ENCODE measurements at regions not wholly inside any gene's neighbourhood (a gene's known extent, or its start where the extent isn't known, plus 50 kb on each side); places are given as distances from the start of the nearest gene placed in this dataset.

DNA sequence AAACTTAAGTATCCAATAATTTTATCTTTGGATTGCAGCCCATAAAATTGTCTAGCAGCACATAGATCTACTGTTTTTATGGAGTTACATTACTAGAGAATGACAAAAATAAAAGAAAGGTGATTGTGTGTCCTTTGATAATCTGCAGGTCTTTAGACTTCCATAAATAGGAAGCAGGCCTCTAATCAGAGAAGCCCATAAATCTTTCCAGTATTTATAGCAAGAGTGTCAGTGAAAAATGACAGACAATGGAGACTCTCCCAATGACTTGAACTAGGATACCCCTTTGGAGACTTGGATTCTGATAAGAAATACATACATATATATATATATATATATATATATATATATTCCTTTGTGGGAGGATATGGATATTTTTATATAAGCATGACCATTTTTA is 351.2 kb downstream of the PCDH17 start:
- no peak for ATAC-seq (replicated peaks in 1 of 4)
- no peak overlapping the region for H3K27ac ChIP-seq (ENCODE audit: low read length)
- H3K4me1 ChIP-seq (ENCODE audit: control insufficient read depth in 1 of 2, extremely low read depth in 1 of 2, insufficient read depth in 2 of 2, low read length in 2 of 2) = no peaks in the 10 kb centered on the region
- H3K4me3 Mint-ChIP-seq = no peak overlapping the region
- no peak for DNase-seq
- H3K4me1 Mint-ChIP-seq = no peaks in the 10 kb centered on the region
- ChIA-PET CTCF (no interaction called here), POLR2A (no interaction called here)
- H3K36me3 Mint-ChIP-seq = no peaks in the 10 kb centered on the region
- no peaks in the 10 kb centered on the region for H3K36me3 ChIP-seq (ENCODE audit: control insufficient read depth in 2 of 2, extremely low read depth in 1 of 2, insufficient read depth in 1 of 2, low read length in 1 of 2)
- H3K27ac Mint-ChIP-seq = no peak overlapping the region
- H3K4me3 ChIP-seq (ENCODE audit: control insufficient read depth in 1 of 2, extremely low read depth in 1 of 2, low read length in 1 of 2) = no peak overlapping the region
- peaks cover 16 to 44% (median 30%) of the 10 kb centered on the region in 3 donors for H3K9me3 Mint-ChIP-seq
- H3K27me3 ChIP-seq (replicated peaks in 1 of 2; ENCODE audit: control insufficient read depth in 2 of 2, extremely low read depth in 1 of 2, insufficient read depth in 2 of 2, low read length in 1 of 2) = no peaks in the 10 kb centered on the region
- H3K27me3 Mint-ChIP-seq = no peaks in the 10 kb centered on the region
- no peaks in the 10 kb centered on the region for H3K9me3 ChIP-seq

DNA sequence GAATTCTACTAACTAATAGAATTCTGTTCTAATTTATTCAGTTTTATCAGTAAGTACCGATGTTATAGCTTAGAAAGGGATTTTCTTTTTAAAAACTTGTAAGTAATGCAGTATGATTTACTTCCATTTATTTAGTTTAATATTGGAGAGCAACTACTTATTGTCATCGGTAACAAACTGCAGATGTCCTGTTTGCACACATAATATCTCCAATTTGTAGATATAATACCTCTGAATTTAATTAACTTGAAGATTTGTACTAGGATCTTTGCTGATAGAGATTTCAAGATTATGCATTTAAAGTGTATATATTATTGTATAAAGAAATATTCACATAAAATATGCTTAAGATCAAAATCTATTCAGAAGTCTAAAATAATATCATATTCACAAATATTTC is 356.7 kb downstream of the PCDH17 start:
- Histone ChIP-seq H3K36me3 (ENCODE audit: control insufficient read depth in 2 of 2, extremely low read depth in 1 of 2, insufficient read depth in 1 of 2, low read length in 1 of 2) (no peaks in the 10 kb centered on the region), H3K27me3 (replicated peaks in 1 of 2; ENCODE audit: control insufficient read depth in 2 of 2, extremely low read depth in 1 of 2, insufficient read depth in 2 of 2, low read length in 1 of 2) (no peaks in the 10 kb centered on the region), H3K4me1 (ENCODE audit: control insufficient read depth in 1 of 2, extremely low read depth in 1 of 2, insufficient read depth in 2 of 2, low read length in 2 of 2) (no peaks in the 10 kb centered on the region), H3K27ac (ENCODE audit: low read length) (no peak overlapping the region), H3K9me3 (no peaks in the 10 kb centered on the region), H3K4me3 (ENCODE audit: control insufficient read depth in 1 of 2, extremely low read depth in 1 of 2, low read length in 1 of 2) (no peak overlapping the region)
- WGBS (ENCODE audit: insufficient coverage) = no CpG with 5 or more reads among the region's 2 CpGs
- no peaks in the 10 kb centered on the region for H3K27me3 Mint-ChIP-seq
- CTCF ChIA-PET = no interaction called here
- ATAC-seq (replicated peaks in 1 of 4) (no peak), DNase-seq (no peak)
- H3K27ac Mint-ChIP-seq = no peak overlapping the region
- no peaks in the 10 kb centered on the region for H3K36me3 Mint-ChIP-seq
- POLR2A ChIA-PET = no interaction called here
- no peak overlapping the region for H3K4me3 Mint-ChIP-seq
- H3K4me1 Mint-ChIP-seq = no peaks in the 10 kb centered on the region
- peaks cover 13 to 40% (median 23%) of the 10 kb centered on the region in 3 donors for H3K9me3 Mint-ChIP-seq

DNA sequence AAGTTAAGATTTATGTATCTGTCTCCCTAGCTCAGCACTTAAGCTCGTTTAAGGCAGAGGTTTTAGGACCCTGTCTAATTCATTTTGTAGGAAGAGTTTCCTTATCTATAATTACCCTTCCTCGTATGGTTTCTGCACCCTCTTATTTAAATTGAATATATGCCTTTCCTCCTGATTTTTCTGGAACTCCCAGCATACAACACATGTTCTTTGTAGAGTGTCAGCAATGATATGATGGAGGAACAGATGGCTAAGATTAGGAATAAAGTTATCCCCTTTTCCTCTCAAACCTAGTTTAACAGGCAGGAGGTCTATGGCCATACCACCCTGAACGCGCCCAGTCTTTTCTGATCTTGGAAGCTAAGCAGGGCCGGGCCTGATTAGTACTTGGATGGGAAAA is 359.5 kb downstream of the PCDH17 start:
- H3K27ac Mint-ChIP-seq = no peak overlapping the region
- CTCF ChIA-PET = no interaction called here

DNA sequence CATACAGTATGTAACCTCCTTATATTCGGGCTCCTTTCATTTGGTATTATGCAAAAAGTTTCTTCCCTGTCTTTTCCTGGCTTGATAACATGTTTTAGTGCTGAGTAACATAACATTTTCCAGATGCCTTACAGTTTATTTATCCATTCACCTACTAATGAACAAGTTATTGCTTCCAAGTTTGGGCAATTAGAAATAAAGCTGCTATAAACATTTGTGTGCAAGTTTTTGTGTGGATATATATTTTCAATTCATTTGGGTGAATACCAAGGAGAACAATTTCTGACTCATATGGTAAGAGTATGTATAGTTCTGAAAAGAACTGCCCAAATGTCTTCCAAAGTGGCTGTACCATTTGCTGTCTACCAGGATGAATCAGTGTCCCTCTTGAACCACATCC is 360.9 kb downstream of the PCDH17 start:
- H3K9me3 ChIP-seq = no peaks in the 10 kb centered on the region
- H3K4me3 ChIP-seq (ENCODE audit: control insufficient read depth in 1 of 2, extremely low read depth in 1 of 2, low read length in 1 of 2) = no peak overlapping the region
- Mint-ChIP-seq H3K9me3 (peaks cover 0 to 33% (median 7%) of the 10 kb centered on the region in 3 donors), H3K4me3 (no peak overlapping the region), H3K4me1 (no peaks in the 10 kb centered on the region), H3K27ac (no peak overlapping the region), H3K27me3 (no peaks in the 10 kb centered on the region), H3K36me3 (no peaks in the 10 kb centered on the region)
- no CpG with 5 or more reads among the region's 1 CpG for WGBS (ENCODE audit: insufficient coverage)
- no peaks in the 10 kb centered on the region for H3K27me3 ChIP-seq (replicated peaks in 1 of 2; ENCODE audit: control insufficient read depth in 2 of 2, extremely low read depth in 1 of 2, insufficient read depth in 2 of 2, low read length in 1 of 2)
- ChIA-PET POLR2A (no interaction called here), CTCF (no interaction called here)
- ATAC-seq (replicated peaks in 1 of 4) = no peak
- DNase-seq = no peak
- H3K27ac ChIP-seq (ENCODE audit: low read length) = no peak overlapping the region
- no peaks in the 10 kb centered on the region for H3K4me1 ChIP-seq (ENCODE audit: control insufficient read depth in 1 of 2, extremely low read depth in 1 of 2, insufficient read depth in 2 of 2, low read length in 2 of 2)
- no peaks in the 10 kb centered on the region for H3K36me3 ChIP-seq (ENCODE audit: control insufficient read depth in 2 of 2, extremely low read depth in 1 of 2, insufficient read depth in 1 of 2, low read length in 1 of 2)

More for the DNA sequence above, 359.5 kb downstream of the PCDH17 start:
- DNase-seq (no peak), ATAC-seq (replicated peaks in 1 of 4) (no peak)
- H3K9me3 ChIP-seq = no peaks in the 10 kb centered on the region
- WGBS (ENCODE audit: insufficient coverage) = no CpG with 5 or more reads among the region's 5 CpGs
- Mint-ChIP-seq H3K36me3 (no peaks in the 10 kb centered on the region), H3K4me3 (no peak overlapping the region), H3K4me1 (no peaks in the 10 kb centered on the region), H3K27me3 (no peaks in the 10 kb centered on the region), H3K9me3 (peaks cover 10 to 36% (median 12%) of the 10 kb centered on the region in 3 donors)
- H3K27me3 ChIP-seq (replicated peaks in 1 of 2; ENCODE audit: control insufficient read depth in 2 of 2, extremely low read depth in 1 of 2, insufficient read depth in 2 of 2, low read length in 1 of 2) = no peaks in the 10 kb centered on the region
- no peaks in the 10 kb centered on the region for H3K36me3 ChIP-seq (ENCODE audit: control insufficient read depth in 2 of 2, extremely low read depth in 1 of 2, insufficient read depth in 1 of 2, low read length in 1 of 2)
- H3K4me3 ChIP-seq (ENCODE audit: control insufficient read depth in 1 of 2, extremely low read depth in 1 of 2, low read length in 1 of 2) = no peak overlapping the region
- H3K4me1 ChIP-seq (ENCODE audit: control insufficient read depth in 1 of 2, extremely low read depth in 1 of 2, insufficient read depth in 2 of 2, low read length in 2 of 2) = no peaks in the 10 kb centered on the region
- POLR2A ChIA-PET = interaction anchor here in 1 of 2 donors (0.7 kb wide), 1 partner anchor 250 kb away, joined by 3 read pairs; no protein-coding TSS in a partner anchor
- H3K27ac ChIP-seq (ENCODE audit: low read length) = no peak overlapping the region

DNA sequence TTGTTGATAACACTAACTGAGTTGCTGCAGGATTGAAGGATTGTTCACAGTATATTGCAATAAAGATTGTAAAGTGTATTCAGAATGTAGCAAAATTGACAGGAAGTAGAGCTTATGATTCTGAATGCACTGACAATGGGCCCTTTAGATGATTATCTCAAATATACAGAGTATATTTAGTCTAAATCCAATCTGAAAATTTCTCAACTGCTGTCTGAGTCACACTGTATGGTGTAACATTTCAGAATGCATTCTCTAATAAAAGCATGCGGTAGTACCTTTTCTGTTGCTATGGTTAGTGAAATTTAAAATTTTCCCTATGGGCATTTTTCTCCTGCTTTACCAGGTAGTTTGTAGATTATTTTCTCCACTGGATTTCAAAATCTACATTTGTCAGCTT is 365.2 kb downstream of the PCDH17 start:
- ChIA-PET CTCF (no interaction called here), POLR2A (no interaction called here)
- H3K4me3 Mint-ChIP-seq = no peak overlapping the region
- DNase-seq (no peak), ATAC-seq (replicated peaks in 1 of 4) (no peak)
- no peaks in the 10 kb centered on the region for H3K36me3 Mint-ChIP-seq
- no peak overlapping the region for H3K27ac Mint-ChIP-seq
- Histone ChIP-seq H3K9me3 (no peaks in the 10 kb centered on the region), H3K27me3 (replicated peaks in 1 of 2; ENCODE audit: control insufficient read depth in 2 of 2, extremely low read depth in 1 of 2, insufficient read depth in 2 of 2, low read length in 1 of 2) (no peaks in the 10 kb centered on the region), H3K27ac (ENCODE audit: low read length) (no peak overlapping the region), H3K4me3 (ENCODE audit: control insufficient read depth in 1 of 2, extremely low read depth in 1 of 2, low read length in 1 of 2) (no peak overlapping the region), H3K4me1 (ENCODE audit: control insufficient read depth in 1 of 2, extremely low read depth in 1 of 2, insufficient read depth in 2 of 2, low read length in 2 of 2) (no peaks in the 10 kb centered on the region), H3K36me3 (ENCODE audit: control insufficient read depth in 2 of 2, extremely low read depth in 1 of 2, insufficient read depth in 1 of 2, low read length in 1 of 2) (no peaks in the 10 kb centered on the region)
- no CpG with 5 or more reads among the region's 1 CpG for whole genome bisulfite sequencing (ENCODE audit: insufficient coverage)
- H3K9me3 Mint-ChIP-seq = peaks cover 5 to 33% (median 6%) of the 10 kb centered on the region in 3 donors
- H3K27me3 Mint-ChIP-seq = no peaks in the 10 kb centered on the region
- no peaks in the 10 kb centered on the region for H3K4me1 Mint-ChIP-seq

DNA sequence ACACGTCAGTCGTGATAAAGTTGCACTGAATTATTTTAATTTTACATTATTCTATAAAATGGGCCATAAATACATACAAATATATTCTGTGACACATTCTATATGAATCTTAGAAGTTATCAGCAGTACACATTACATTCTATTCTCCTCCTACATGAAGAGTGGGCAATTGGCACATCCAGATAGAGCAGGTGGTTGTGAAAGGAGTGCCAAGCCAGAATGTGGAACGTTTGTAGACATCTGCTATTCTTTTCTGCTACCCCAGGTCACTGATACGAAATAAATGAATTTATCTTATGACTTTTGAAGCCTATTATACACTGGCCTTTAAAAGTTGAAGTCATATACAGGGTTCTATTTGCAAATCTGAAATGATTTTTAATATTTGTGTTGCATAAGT is 373.2 kb downstream of the PCDH17 start:
- Mint-ChIP-seq H3K27ac (no peak overlapping the region), H3K4me3 (no peak overlapping the region), H3K27me3 (no peaks in the 10 kb centered on the region), H3K4me1 (no peaks in the 10 kb centered on the region), H3K36me3 (no peaks in the 10 kb centered on the region), H3K9me3 (peaks cover 11 to 16% (median 16%) of the 10 kb centered on the region in 3 donors)
- no peaks in the 10 kb centered on the region for H3K4me1 ChIP-seq (ENCODE audit: control insufficient read depth in 1 of 2, extremely low read depth in 1 of 2, insufficient read depth in 2 of 2, low read length in 2 of 2)
- H3K4me3 ChIP-seq (ENCODE audit: control insufficient read depth in 1 of 2, extremely low read depth in 1 of 2, low read length in 1 of 2) = no peak overlapping the region
- no peaks in the 10 kb centered on the region for H3K9me3 ChIP-seq
- no CpG with 5 or more reads among the region's 4 CpGs for whole genome bisulfite sequencing (ENCODE audit: insufficient coverage)
- ChIA-PET CTCF (no interaction called here), POLR2A (no interaction called here)
- H3K27me3 ChIP-seq (replicated peaks in 1 of 2; ENCODE audit: control insufficient read depth in 2 of 2, extremely low read depth in 1 of 2, insufficient read depth in 2 of 2, low read length in 1 of 2) = no peaks in the 10 kb centered on the region
- H3K36me3 ChIP-seq (ENCODE audit: control insufficient read depth in 2 of 2, extremely low read depth in 1 of 2, insufficient read depth in 1 of 2, low read length in 1 of 2) = no peaks in the 10 kb centered on the region
- H3K27ac ChIP-seq (ENCODE audit: low read length) = no peak overlapping the region
- no peak for DNase-seq
- no peak for ATAC-seq (replicated peaks in 1 of 4)

DNA sequence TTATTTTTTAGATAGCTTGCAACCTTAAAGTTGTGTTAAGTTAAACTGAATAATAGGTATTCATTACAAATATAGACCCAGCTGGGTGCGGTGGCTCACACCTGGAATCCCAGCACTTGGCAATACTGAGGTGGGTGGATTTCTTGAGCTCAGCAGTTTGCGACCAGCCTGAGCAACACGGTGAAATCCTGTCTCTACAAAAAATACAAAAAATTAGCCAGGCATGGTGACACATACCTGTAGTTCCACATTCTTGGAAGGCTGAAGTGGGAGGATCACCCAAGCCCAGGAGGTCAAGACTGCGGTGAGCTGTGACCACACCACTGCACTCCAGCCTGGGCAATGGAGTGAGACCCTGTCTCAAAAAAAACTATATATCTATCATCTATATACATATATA is 386.5 kb downstream of the PCDH17 start:
- no peak overlapping the region for H3K27ac ChIP-seq (ENCODE audit: low read length)
- H3K36me3 ChIP-seq (ENCODE audit: control insufficient read depth in 2 of 2, extremely low read depth in 1 of 2, insufficient read depth in 1 of 2, low read length in 1 of 2) = no peaks in the 10 kb centered on the region
- no peak overlapping the region for H3K27ac Mint-ChIP-seq
- no CpG with 5 or more reads among the region's 4 CpGs for WGBS (ENCODE audit: insufficient coverage)
- H3K4me1 Mint-ChIP-seq = no peaks in the 10 kb centered on the region
- no peaks in the 10 kb centered on the region for H3K36me3 Mint-ChIP-seq
- H3K4me3 ChIP-seq (ENCODE audit: control insufficient read depth in 1 of 2, extremely low read depth in 1 of 2, low read length in 1 of 2) = no peak overlapping the region
- H3K27me3 Mint-ChIP-seq = no peaks in the 10 kb centered on the region
- ChIA-PET POLR2A (no interaction called here), CTCF (no interaction called here)
- peaks cover 4 to 15% (median 12%) of the 10 kb centered on the region in 3 donors for H3K9me3 Mint-ChIP-seq
- H3K9me3 ChIP-seq = no peaks in the 10 kb centered on the region
- no peak overlapping the region for H3K4me3 Mint-ChIP-seq
- H3K4me1 ChIP-seq (ENCODE audit: control insufficient read depth in 1 of 2, extremely low read depth in 1 of 2, insufficient read depth in 2 of 2, low read length in 2 of 2) = no peaks in the 10 kb centered on the region
- no peaks in the 10 kb centered on the region for H3K27me3 ChIP-seq (replicated peaks in 1 of 2; ENCODE audit: control insufficient read depth in 2 of 2, extremely low read depth in 1 of 2, insufficient read depth in 2 of 2, low read length in 1 of 2)
- ATAC-seq (replicated peaks in 1 of 4) (no peak), DNase-seq (no peak)

Data from T-cell (primary cell).